Sigmoid colon (tissue), 6 donors: ENCODE measurements at regions not wholly inside any gene's neighbourhood (a gene's known extent, or its start where the extent isn't known, plus 50 kb on each side); places are given as distances from the start of the nearest gene placed in this dataset.

Experiments
- DNase-seq: peaks from one replicate; pipeline ENCODE4 v3.0.0-alpha.2; 2019
- H3K27ac ChIP-seq, 4 donors: fragments of 200-600 bp; sonication (generic); one replicate each; pipeline ENCODE4 v1.5.1; 2016 to 2019; ENCODE audit warnings: mild to moderate bottlenecking in 1 of 4
- H3K27me3 ChIP-seq, 3 donors: fragments of 200-600 bp; sonication (generic); one replicate each; pipeline ENCODE4 v1.5.1; 2019; ENCODE audit warnings: mild to moderate bottlenecking in 1 of 3
- H3K36me3 ChIP-seq, 4 donors: fragments of 200-600 bp; sonication (generic); one replicate each; pipeline ENCODE4 v1.5.1; 2016 to 2019
- H3K4me1 ChIP-seq, 4 donors: fragments of 200-600 bp; sonication (generic); one replicate each; pipeline ENCODE4 v1.5.1; 2017 to 2019
- H3K4me3 ChIP-seq, 4 donors: fragments of 200-600 bp; sonication (generic); one replicate each; pipeline ENCODE4 v1.5.1; 2017 to 2019; ENCODE audit warnings: mild to moderate bottlenecking in 2 of 4, moderate library complexity in 1 of 4
- H3K9me3 ChIP-seq, 4 donors: fragments of 200-600 bp in 3 of 4; sonication (generic) in 3 of 4; one replicate each; pipeline versions ENCODE4 v1.5.1 to v1.6.1; 2013 to 2019
- EP300 ChIP-seq, 4 donors: sonication (generic); formaldehyde crosslinking; IDR thresholded peaks; one replicate each; pipeline ENCODE4 v1.6.1; 2017; ENCODE audit warnings: antibody characterized with exemption in 4 of 4
- POLR2A ChIP-seq, 2 donors: fragments of 450-650 bp; IDR thresholded peaks; one replicate each; pipeline ENCODE4 v1.6.1; 2016; ENCODE audit warnings: antibody characterized with exemption in 2 of 2, mild to moderate bottlenecking in 2 of 2, moderate library complexity in 2 of 2
- POLR2AphosphoS5 ChIP-seq, 4 donors: sonication (generic); formaldehyde crosslinking; IDR thresholded peaks; one replicate each; pipeline ENCODE4 v1.6.1; 2017; ENCODE audit warnings: antibody characterized with exemption in 4 of 4
- WGBS, 2 donors: extraction: QIAGEN DNeasy Blood & Tissue Kit; methylation state at CpG; one replicate each; pipeline ENCODE4 v1.1.7; 2013; 5-methylcytosine and 5-hydroxymethylcytosine counted together
- intact Hi-C: fragments of 100-400 bp; cut with DNase I; formaldehyde crosslinking; loops from one replicate; pipeline ENCODE4 v1.15.1; 2023
- TF ChIP-seq, protein P1 (sequence below), 4 experiments: fragments of 450-650 bp in 3 of 4; fragments of 200-600 bp in 1 of 4; IDR thresholded peaks; one replicate each; pipeline ENCODE4 v1.5.1; 2016 to 2019; ENCODE audit warnings: antibody characterized with exemption in 4 of 4, mild to moderate bottlenecking in 3 of 4, moderate library complexity in 2 of 4
- donor health status: healthy with polysubstance abuse.
- donor health status: healthy.

DNA sequence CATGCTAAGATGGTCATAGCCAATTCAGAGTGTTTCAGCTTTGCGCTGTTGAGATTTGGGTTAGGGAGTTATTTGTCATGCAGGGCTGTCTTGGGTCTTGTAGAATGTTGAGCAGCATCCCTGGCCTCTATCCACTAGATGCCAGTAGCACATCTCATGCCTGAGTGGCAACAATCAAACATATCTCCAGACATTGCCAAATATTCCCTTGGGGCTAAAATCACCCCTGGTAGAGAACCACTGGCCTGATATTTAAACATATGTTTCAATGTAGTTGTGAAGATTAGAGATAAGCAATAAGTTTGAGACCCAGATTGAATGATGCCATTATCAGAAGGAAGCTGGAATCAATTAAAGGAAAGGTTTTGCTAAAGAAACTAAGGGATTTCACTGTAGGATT, 463.3 kb downstream of the DOK5 start:
- no peaks in the 10 kb centered on the region for H3K9me3 ChIP-seq
- 93 to 98% methylated on average over 1 of the region's 1 CpG for WGBS, 2 donors
- intact Hi-C loops, result no loop called here
- H3K27me3 ChIP-seq, result no peaks in the 10 kb centered on the region
- H3K36me3 ChIP-seq, result no peaks in the 10 kb centered on the region
- TF ChIP-seq EP300 (IDR thresholded peaks at IDR 0.05), result no peak
- TF ChIP-seq, protein P1, sequence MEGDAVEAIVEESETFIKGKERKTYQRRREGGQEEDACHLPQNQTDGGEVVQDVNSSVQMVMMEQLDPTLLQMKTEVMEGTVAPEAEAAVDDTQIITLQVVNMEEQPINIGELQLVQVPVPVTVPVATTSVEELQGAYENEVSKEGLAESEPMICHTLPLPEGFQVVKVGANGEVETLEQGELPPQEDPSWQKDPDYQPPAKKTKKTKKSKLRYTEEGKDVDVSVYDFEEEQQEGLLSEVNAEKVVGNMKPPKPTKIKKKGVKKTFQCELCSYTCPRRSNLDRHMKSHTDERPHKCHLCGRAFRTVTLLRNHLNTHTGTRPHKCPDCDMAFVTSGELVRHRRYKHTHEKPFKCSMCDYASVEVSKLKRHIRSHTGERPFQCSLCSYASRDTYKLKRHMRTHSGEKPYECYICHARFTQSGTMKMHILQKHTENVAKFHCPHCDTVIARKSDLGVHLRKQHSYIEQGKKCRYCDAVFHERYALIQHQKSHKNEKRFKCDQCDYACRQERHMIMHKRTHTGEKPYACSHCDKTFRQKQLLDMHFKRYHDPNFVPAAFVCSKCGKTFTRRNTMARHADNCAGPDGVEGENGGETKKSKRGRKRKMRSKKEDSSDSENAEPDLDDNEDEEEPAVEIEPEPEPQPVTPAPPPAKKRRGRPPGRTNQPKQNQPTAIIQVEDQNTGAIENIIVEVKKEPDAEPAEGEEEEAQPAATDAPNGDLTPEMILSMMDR (IDR thresholded peaks at IDR 0.05), result no peak
- TF ChIP-seq POLR2A (IDR thresholded peaks at IDR 0.05), result no peak
- no peak for TF ChIP-seq POLR2AphosphoS5 (IDR thresholded peaks at IDR 0.05)
- H3K27ac ChIP-seq, result no peak overlapping the region
- no peak overlapping the region for H3K4me3 ChIP-seq
- no peak for DNase-seq
- H3K4me1 ChIP-seq, result no peaks in the 10 kb centered on the region

DNA sequence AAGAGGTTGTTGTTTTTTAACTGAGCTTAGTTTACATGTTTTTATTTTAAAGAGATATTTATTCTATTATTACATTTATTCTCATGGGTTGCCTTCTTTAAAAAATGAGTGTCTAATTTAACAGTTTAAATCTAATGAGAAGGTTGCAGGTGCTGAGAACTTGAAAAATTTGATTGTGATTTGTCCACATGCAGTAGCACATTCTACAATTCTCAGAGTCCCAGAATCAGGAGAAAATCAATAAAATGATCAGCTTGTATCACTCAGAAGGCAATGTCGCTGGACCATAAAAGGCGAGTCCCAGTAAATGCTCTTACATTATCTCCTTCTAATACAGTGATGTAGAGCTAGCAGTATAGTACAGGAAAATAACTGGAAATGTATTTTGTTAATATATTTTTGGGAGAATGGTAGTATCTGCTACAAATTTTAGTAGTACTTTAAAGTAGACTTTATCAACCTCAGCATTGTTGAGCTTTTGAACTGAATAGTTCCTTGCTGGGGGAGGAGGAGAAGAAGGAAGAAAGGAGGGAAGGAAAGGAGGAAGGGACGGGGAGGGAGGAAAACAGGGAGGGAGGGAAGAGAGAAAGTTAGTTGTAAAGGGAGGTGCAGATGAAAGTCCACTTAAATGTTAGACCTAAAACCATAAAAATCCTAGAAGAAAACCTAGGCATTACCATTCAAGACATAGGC, 458.0 kb downstream of the DOK5 start:
- intact Hi-C loops, result no loop called here
- 90 to 92% methylated on average over 3 of the region's 3 CpGs for WGBS, 2 donors
- no peak for TF ChIP-seq POLR2A (IDR thresholded peaks at IDR 0.05)
- TF ChIP-seq, protein P1 (IDR thresholded peaks at IDR 0.05), result no peak
- TF ChIP-seq EP300 (IDR thresholded peaks at IDR 0.05), result no peak
- no peak for TF ChIP-seq POLR2AphosphoS5 (IDR thresholded peaks at IDR 0.05)
- no peaks in the 10 kb centered on the region for H3K9me3 ChIP-seq
- no peaks in the 10 kb centered on the region for H3K36me3 ChIP-seq
- H3K27ac ChIP-seq, result no peak overlapping the region
- no peak overlapping the region for H3K4me3 ChIP-seq
- H3K4me1 ChIP-seq, result no peaks in the 10 kb centered on the region
- H3K27me3 ChIP-seq, result no peaks in the 10 kb centered on the region
- no peak for DNase-seq

DNA sequence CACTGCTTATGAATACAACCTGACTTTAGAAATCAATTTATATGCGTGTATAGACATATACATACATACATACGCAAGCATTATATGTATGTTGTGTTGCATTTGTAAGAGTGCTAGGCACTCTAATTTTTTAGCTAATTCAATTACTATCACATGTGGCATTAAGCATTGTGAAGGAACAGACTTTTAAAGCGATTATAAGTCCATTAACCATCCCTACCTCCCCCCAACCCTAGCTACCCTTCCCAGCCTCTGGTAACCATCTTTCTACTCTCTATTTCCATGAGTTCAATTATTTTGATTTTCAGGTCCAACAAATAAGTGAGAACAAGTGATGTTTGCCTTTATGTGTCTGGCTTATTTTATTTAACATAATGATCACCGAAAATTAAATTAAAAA, 453.8 kb downstream of the DOK5 start:
- Histone ChIP-seq H3K4me3 (no peak overlapping the region), H3K9me3 (no peaks in the 10 kb centered on the region), H3K4me1 (no peaks in the 10 kb centered on the region), H3K27ac (no peak overlapping the region), H3K36me3 (no peaks in the 10 kb centered on the region), H3K27me3 (no peaks in the 10 kb centered on the region)
- 67 to 72% methylated on average over 4 of the region's 4 CpGs for WGBS, 2 donors
- no peak for DNase-seq
- TF ChIP-seq POLR2A (IDR thresholded peaks at IDR 0.05), result no peak
- no peak for TF ChIP-seq EP300 (IDR thresholded peaks at IDR 0.05)
- TF ChIP-seq, protein P1 (IDR thresholded peaks at IDR 0.05), result no peak
- no peak for TF ChIP-seq POLR2AphosphoS5 (IDR thresholded peaks at IDR 0.05)
- intact Hi-C loops, result no loop called here

DNA sequence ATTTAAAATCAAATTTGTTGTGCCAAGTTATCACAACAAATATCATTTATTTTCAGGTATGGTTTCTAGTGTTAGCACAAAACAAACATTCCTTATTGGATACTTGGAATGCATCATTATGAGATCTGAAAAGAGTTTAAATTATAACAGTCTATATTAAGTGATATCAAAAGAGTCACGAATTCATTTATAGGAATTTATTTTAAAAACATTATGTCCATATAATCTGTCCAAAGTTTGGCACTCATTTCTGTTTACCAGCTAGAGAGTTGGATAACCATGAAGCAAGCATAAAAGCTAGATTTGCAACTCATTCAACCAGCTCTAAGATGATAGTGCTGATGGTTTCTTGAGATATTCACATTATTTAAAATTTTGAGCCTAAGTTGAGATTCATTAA, 453.2 kb downstream of the DOK5 start:
- Histone ChIP-seq H3K36me3 (no peaks in the 10 kb centered on the region), H3K9me3 (no peaks in the 10 kb centered on the region), H3K4me1 (no peaks in the 10 kb centered on the region), H3K4me3 (no peak overlapping the region), H3K27me3 (no peaks in the 10 kb centered on the region), H3K27ac (no peak overlapping the region)
- TF ChIP-seq POLR2A (IDR thresholded peaks at IDR 0.05) (no peak), EP300 (IDR thresholded peaks at IDR 0.05) (no peak), POLR2AphosphoS5 (IDR thresholded peaks at IDR 0.05) (no peak)
- TF ChIP-seq, protein P1 (IDR thresholded peaks at IDR 0.05), result no peak
- no peak for DNase-seq
- 65 to 79% methylated on average over 1 of the region's 1 CpG for WGBS, 2 donors
- intact Hi-C loops, result no loop called here

DNA sequence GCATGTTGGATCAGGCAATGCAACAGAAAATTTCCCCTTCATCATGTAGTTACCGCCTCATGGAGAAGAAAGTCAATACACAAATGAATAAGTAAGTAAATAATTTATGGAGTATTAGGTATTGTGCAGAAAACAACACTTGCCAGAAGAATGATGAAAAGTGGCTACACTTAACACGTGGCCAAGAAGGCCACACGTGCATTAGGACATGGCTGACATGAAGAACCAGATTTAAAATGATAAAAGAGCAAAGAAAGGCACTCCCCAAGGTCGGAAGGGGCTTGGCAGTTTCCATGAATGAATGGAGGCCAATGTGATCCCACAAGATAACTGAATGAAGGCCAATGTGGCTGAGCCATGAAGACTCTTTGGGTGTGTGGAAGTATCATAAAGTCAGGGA, 447.2 kb downstream of the DOK5 start:
- H3K27me3 ChIP-seq, result no peaks in the 10 kb centered on the region
- TF ChIP-seq POLR2AphosphoS5 (IDR thresholded peaks at IDR 0.05) (no peak), POLR2A (IDR thresholded peaks at IDR 0.05) (no peak), EP300 (IDR thresholded peaks at IDR 0.05) (no peak)
- TF ChIP-seq, protein P1 (IDR thresholded peaks at IDR 0.05), result no peak
- no peaks in the 10 kb centered on the region for H3K36me3 ChIP-seq
- WGBS, 2 donors, result 43 to 66% methylated on average over 4 of the region's 4 CpGs
- H3K9me3 ChIP-seq, result no peaks in the 10 kb centered on the region
- H3K4me1 ChIP-seq, result no peaks in the 10 kb centered on the region
- no peak overlapping the region for H3K27ac ChIP-seq
- H3K4me3 ChIP-seq, result no peak overlapping the region
- DNase-seq, result no peak
- intact Hi-C loops, result no loop called here
